Loucy (cell line): ENCODE measurements at regions not wholly inside any gene's neighbourhood (a gene's known extent, or its start where the extent isn't known, plus 50 kb on each side); places are given as distances from the start of the nearest gene placed in this dataset.

ENCODE experiments used
- H2AFZ ChIP-seq: fragments of 200-600 bp; sonication (generic); 2 replicates; pipeline ENCODE4 v1.6.0; 2016; ENCODE audit warnings: antibody characterized with exemption, mild to moderate bottlenecking, low read length, moderate library complexity
- H3F3A ChIP-seq: fragments of 200-600 bp; 2 replicates; pipeline ENCODE4 v1.6.0; 2016; ENCODE audit warnings: antibody characterized with exemption, low read depth, mild to moderate bottlenecking
- H3K27me3 ChIP-seq: fragments of 200-600 bp; sonication (generic); 2 replicates; pipeline ENCODE4 v1.6.1; 2014; ENCODE audit warnings: low read length, mild to moderate bottlenecking; ENCODE audit not compliant: insufficient read depth, poor library complexity, severe bottlenecking
- H3K36me3 ChIP-seq: fragments of 200-600 bp; sonication (generic); 2 replicates; pipeline ENCODE4 v1.6.1; 2016; ENCODE audit warnings: low read length; ENCODE audit not compliant: insufficient read depth
- H3K4me1 ChIP-seq: fragments of 200-600 bp; sonication (generic); 2 replicates; pipeline ENCODE4 v1.5.1; 2014; ENCODE audit warnings: low read length, mild to moderate bottlenecking; ENCODE audit not compliant: insufficient read depth, poor library complexity, severe bottlenecking
- H3K4me2 ChIP-seq: fragments of 200-600 bp; sonication (generic); 2 replicates; pipeline ENCODE4 v1.6.0; 2014; ENCODE audit warnings: antibody characterized with exemption, low read length, low read depth, mild to moderate bottlenecking; ENCODE audit not compliant: poor library complexity, severe bottlenecking
- H3K4me3 ChIP-seq: fragments of 200-600 bp; sonication (generic); 2 replicates; pipeline ENCODE4 v1.5.1; 2014; ENCODE audit warnings: low read length, mild to moderate bottlenecking, mixed read lengths; ENCODE audit not compliant: poor library complexity, severe bottlenecking
- H3K79me2 ChIP-seq: fragments of 200-600 bp; sonication (generic); 2 replicates; pipeline ENCODE4 v1.6.1; 2014; ENCODE audit warnings: low read length; ENCODE audit not compliant: insufficient read depth
- H3K9ac ChIP-seq: fragments of 200-600 bp; sonication (generic); 2 replicates; pipeline ENCODE4 v1.6.0; 2014; ENCODE audit warnings: mild to moderate bottlenecking, low read depth, low read length, moderate library complexity; ENCODE audit not compliant: poor library complexity, severe bottlenecking
- H3K9me2 ChIP-seq: fragments of 200-600 bp; sonication (generic); replicated peaks from 2 replicates; pipeline ENCODE4 v1.6.1; 2016; ENCODE audit warnings: low read depth, low read length, mixed read lengths
- H3K9me3 ChIP-seq: fragments of 200-600 bp; sonication (generic); 2 replicates; pipeline ENCODE4 v1.6.1; 2014; ENCODE audit warnings: mild to moderate bottlenecking, antibody characterized with exemption, low read length, low read depth; ENCODE audit not compliant: insufficient read depth
- H4K20me1 ChIP-seq: fragments of 200-600 bp; sonication (generic); 2 replicates; pipeline ENCODE4 v1.6.0; 2014; ENCODE audit warnings: antibody characterized with exemption, low read length, mild to moderate bottlenecking; ENCODE audit not compliant: insufficient read depth, poor library complexity, severe bottlenecking
- EZH2phosphoT487 ChIP-seq: fragments of 200-600 bp; IDR thresholded peaks from 2 replicates; pipeline ENCODE4 v1.6.1; 2018; ENCODE audit warnings: antibody characterized with exemption, mild to moderate bottlenecking, moderate library complexity, borderline replicate concordance
- TF ChIP-seq, protein P1 (sequence below): fragments of 200-600 bp; sonication (generic); conservative IDR thresholded peaks from 2 replicates; pipeline ENCODE4 v1.5.1; 2014; ENCODE audit warnings: mild to moderate bottlenecking, antibody characterized with exemption, low read length

DNA sequence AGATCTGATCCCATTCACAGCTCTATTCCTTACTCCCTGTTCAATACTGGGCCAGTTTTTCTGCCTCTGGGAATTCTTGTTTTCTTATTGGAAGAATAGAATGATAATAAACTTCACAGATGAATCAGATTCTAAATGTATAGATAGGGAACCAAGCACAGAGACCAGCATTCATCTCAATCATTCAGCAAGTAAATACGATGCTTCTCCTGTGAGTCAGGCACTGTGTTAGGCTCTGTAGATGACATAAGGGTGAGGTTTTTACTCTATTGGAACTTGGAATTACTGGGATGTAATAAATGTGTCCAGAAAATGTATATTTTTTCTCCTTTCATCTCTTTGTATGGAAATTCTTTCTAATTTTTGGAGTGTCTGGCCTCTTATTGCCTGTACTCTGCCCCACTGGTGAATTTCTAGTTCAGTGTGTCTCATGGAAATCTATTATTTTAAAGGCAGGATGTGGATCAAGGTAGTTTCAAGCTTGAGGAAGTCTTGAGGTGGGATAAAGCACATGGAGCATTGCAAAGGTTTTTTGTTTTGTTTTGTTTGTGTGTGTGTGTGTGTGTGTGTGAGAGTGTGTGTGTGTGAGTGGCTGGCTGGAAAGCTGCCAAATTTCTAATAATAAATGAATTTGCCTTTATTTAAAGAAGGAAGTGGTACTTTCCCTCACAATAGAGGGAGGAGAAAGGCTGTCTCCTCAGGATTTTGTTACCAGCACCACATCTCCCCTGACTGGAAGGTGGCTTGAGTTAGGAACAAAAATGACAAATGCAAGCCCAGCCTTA, 117.9 kb upstream of the HS3ST1 start:
- Histone ChIP-seq H3K9me3 (no peaks in the 10 kb centered on the region), H2AFZ (no peak overlapping the region), H3K27me3 (no peaks in the 10 kb centered on the region), H3K9me2 (no peaks in the 10 kb centered on the region), H3K4me1 (no peaks in the 10 kb centered on the region), H3F3A (no peaks in the 10 kb centered on the region), H3K4me2 (no peak overlapping the region), H3K36me3 (no peaks in the 10 kb centered on the region), H3K79me2 (no peaks in the 10 kb centered on the region), H4K20me1 (no peaks in the 10 kb centered on the region), H3K4me3 (no peak overlapping the region), H3K9ac (no peak overlapping the region)
- no peak for TF ChIP-seq EZH2phosphoT487
- TF ChIP-seq, protein P1, sequence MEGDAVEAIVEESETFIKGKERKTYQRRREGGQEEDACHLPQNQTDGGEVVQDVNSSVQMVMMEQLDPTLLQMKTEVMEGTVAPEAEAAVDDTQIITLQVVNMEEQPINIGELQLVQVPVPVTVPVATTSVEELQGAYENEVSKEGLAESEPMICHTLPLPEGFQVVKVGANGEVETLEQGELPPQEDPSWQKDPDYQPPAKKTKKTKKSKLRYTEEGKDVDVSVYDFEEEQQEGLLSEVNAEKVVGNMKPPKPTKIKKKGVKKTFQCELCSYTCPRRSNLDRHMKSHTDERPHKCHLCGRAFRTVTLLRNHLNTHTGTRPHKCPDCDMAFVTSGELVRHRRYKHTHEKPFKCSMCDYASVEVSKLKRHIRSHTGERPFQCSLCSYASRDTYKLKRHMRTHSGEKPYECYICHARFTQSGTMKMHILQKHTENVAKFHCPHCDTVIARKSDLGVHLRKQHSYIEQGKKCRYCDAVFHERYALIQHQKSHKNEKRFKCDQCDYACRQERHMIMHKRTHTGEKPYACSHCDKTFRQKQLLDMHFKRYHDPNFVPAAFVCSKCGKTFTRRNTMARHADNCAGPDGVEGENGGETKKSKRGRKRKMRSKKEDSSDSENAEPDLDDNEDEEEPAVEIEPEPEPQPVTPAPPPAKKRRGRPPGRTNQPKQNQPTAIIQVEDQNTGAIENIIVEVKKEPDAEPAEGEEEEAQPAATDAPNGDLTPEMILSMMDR, result no peak

- Histone ChIP-seq H3K4me1 (no peaks in the 10 kb centered on the region), H4K20me1 (no peaks in the 10 kb centered on the region), H3K27me3 (no peaks in the 10 kb centered on the region), H3K9me3 (no peaks in the 10 kb centered on the region), H3K79me2 (no peaks in the 10 kb centered on the region), H3K4me2 (no peak overlapping the region), H3K9me2 (no peaks in the 10 kb centered on the region), H3F3A (no peaks in the 10 kb centered on the region), H3K9ac (no peak overlapping the region), H2AFZ (no peak overlapping the region), H3K36me3 (no peaks in the 10 kb centered on the region), H3K4me3 (no peak overlapping the region)
- TF ChIP-seq, protein P1, result no peak
- no peak for TF ChIP-seq EZH2phosphoT487
These were observed 117.0 kb upstream of the HS3ST1 start for GRCh38 chr4:11545651-11546050.

- Histone ChIP-seq H3F3A (no peaks in the 10 kb centered on the region), H3K27me3 (no peaks in the 10 kb centered on the region), H4K20me1 (no peaks in the 10 kb centered on the region), H3K9ac (no peak overlapping the region), H3K4me2 (no peak overlapping the region), H2AFZ (no peak overlapping the region), H3K79me2 (no peaks in the 10 kb centered on the region), H3K9me3 (no peaks in the 10 kb centered on the region), H3K9me2 (no peaks in the 10 kb centered on the region), H3K4me1 (no peaks in the 10 kb centered on the region), H3K36me3 (no peaks in the 10 kb centered on the region), H3K4me3 (no peak overlapping the region)
- TF ChIP-seq, protein P1, result no peak
- TF ChIP-seq EZH2phosphoT487, result no peak
These were observed 115.5 kb upstream of the HS3ST1 start for GRCh38 chr4:11544211-11544610.
